ENCODE measurements at regions not wholly inside any gene's neighbourhood (a gene's known extent, or its start where the extent isn't known, plus 50 kb on each side); places are given as distances from the start of the nearest gene placed in this dataset.

- CTCF ChIA-PET, result no interaction called here
- peaks cover 9% of the 10 kb centered on the region for H3K27me3 Mint-ChIP-seq
- POLR2A ChIA-PET, result interaction anchor here (1.7 kb wide), 1 partner anchor 16 kb away, joined by 5 read pairs; no protein-coding TSS in a partner anchor
- no peaks in the 10 kb centered on the region for H3K9me3 Mint-ChIP-seq
- no peak overlapping the region for H3K4me3 Mint-ChIP-seq
- H3K4me1 Mint-ChIP-seq, result no peaks in the 10 kb centered on the region
- H3K27ac Mint-ChIP-seq, result no peak overlapping the region
- DNase-seq, result no peak
- no peaks in the 10 kb centered on the region for H3K36me3 Mint-ChIP-seq (ENCODE audit: low read depth)
Observed at GRCh38 chr5:141771562-141771961, 89.5 kb upstream of the ARAP3 start.

GRCh38 chr5:141771031-141771430 is 89.0 kb upstream of the ARAP3 start:
- Mint-ChIP-seq H3K4me1 (no peaks in the 10 kb centered on the region), H3K27ac (no peak overlapping the region), H3K4me3 (no peak overlapping the region), H3K9me3 (no peaks in the 10 kb centered on the region), H3K27me3 (peaks cover 9% of the 10 kb centered on the region), H3K36me3 (ENCODE audit: low read depth) (no peaks in the 10 kb centered on the region)
- no peak for DNase-seq
- ChIA-PET POLR2A (interaction anchor here (1.7 kb wide), 1 partner anchor 16 kb away, joined by 5 read pairs; no protein-coding TSS in a partner anchor), CTCF (no interaction called here)

- Mint-ChIP-seq H3K9me3 (no peaks in the 10 kb centered on the region), H3K36me3 (ENCODE audit: low read depth) (no peaks in the 10 kb centered on the region), H3K4me1 (no peaks in the 10 kb centered on the region), H3K4me3 (no peak overlapping the region), H3K27ac (no peak overlapping the region), H3K27me3 (peaks cover 8% of the 10 kb centered on the region)
- POLR2A ChIA-PET, result no interaction called here
- CTCF ChIA-PET, result no interaction called here
- DNase-seq, result no peak
Observed at GRCh38 chr5:141769671-141770070, 87.6 kb upstream of the ARAP3 start.

GRCh38 chr5:141767671-141768070 is 85.6 kb upstream of the ARAP3 start:
- no peak overlapping the region for H3K4me3 Mint-ChIP-seq
- DNase-seq, result no peak
- H3K4me1 Mint-ChIP-seq, result no peaks in the 10 kb centered on the region
- H3K36me3 Mint-ChIP-seq (ENCODE audit: low read depth), result no peaks in the 10 kb centered on the region
- POLR2A ChIA-PET, result no interaction called here
- H3K27me3 Mint-ChIP-seq, result peaks cover 17% of the 10 kb centered on the region
- H3K9me3 Mint-ChIP-seq, result no peaks in the 10 kb centered on the region
- no peak overlapping the region for H3K27ac Mint-ChIP-seq
- CTCF ChIA-PET, result no interaction called here

DNA sequence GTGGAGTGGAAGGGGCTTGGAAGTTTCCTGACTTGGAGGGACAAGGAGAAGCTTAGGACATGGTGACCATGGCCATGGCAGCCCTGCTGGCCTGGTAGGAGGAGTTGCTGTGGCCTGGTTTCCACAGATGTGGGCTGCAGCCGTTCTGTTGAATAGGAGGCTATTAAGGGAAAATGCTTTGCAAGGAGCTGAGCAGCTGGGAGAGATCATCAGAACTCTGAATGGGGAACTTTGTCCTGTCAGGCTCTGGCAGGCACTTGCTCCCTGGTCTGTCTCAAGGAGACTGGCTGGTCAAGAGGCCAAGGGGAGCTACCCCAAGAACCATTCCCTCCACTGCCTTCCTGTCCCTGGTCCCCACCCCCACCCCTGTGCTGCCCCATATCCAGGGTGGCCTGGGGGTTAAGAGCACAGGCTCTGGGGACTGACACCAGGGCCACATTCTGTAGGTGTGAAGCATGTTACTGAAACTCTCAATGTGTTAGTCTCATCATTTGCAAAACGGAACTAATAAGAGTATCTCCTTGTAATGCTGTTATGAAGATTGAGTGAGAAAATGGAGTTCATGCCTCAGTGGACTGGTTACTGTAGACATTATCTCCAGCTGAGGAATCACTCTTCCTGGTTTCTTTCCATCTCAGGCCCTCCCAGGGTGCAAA is 84.0 kb upstream of the ARAP3 start:
- H3K4me1 Mint-ChIP-seq, result no peaks in the 10 kb centered on the region
- H3K9me3 Mint-ChIP-seq, result no peaks in the 10 kb centered on the region
- CTCF ChIA-PET, result interaction anchor here (0.6 to 1.0 kb wide), 2 partner anchors 36 to 83 kb away, joined by 3 read pairs; no protein-coding TSS in a partner anchor
- no peak for DNase-seq
- no peak overlapping the region for H3K4me3 Mint-ChIP-seq
- no peaks in the 10 kb centered on the region for H3K36me3 Mint-ChIP-seq (ENCODE audit: low read depth)
- H3K27ac Mint-ChIP-seq, result no peak overlapping the region
- POLR2A ChIA-PET, result no interaction called here
- H3K27me3 Mint-ChIP-seq, result peaks cover 19% of the 10 kb centered on the region

GRCh38 chr5:141763541-141763940 is 81.5 kb upstream of the ARAP3 start:
- H3K36me3 Mint-ChIP-seq (ENCODE audit: low read depth), result no peaks in the 10 kb centered on the region
- H3K9me3 Mint-ChIP-seq, result no peaks in the 10 kb centered on the region
- no peak overlapping the region for H3K4me3 Mint-ChIP-seq
- DNase-seq, result no peak
- POLR2A ChIA-PET, result no interaction called here
- no peak overlapping the region for H3K27ac Mint-ChIP-seq
- no peaks in the 10 kb centered on the region for H3K4me1 Mint-ChIP-seq
- peaks cover 29% of the 10 kb centered on the region for H3K27me3 Mint-ChIP-seq
- CTCF ChIA-PET, result no interaction called here

DNA sequence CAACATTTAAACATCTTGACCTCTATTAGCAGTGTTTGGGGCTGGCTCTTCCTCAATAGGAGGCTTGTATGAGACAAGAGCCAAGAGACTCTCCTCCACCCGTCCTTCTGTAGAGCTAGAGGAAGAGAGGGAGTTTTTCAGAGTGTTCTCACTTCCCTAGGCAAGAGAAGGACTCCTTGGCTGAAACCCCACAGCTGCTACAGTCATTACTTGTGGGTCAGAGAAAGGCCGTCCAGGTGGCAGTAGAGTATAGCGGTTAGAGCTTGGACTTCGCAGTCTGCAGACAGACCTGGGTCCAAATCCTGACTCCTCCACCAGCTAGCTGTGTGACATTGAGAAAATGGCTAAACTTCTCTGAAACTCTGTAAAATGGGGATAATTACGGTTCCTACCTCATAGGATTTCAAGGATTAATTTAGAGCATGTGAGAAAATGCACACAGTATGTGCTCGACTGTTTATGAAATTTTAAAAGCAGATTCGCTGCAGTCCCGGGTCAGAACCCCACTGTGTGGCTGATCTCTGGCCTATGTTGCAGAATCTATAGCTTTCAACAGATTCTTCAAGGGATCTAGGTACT is 80.8 kb upstream of the ARAP3 start:
- H3K4me3 Mint-ChIP-seq, result no peak overlapping the region
- ChIA-PET POLR2A (no interaction called here), CTCF (interaction anchor here (1.3 kb wide), 2 partner anchors 71 to 117 kb away, joined by 3 read pairs; no protein-coding TSS in a partner anchor)
- DNase-seq, result no peak
- H3K4me1 Mint-ChIP-seq, result peaks cover 2% of the 10 kb centered on the region
- no peak overlapping the region for H3K27ac Mint-ChIP-seq
- H3K9me3 Mint-ChIP-seq, result no peaks in the 10 kb centered on the region
- peaks cover 35% of the 10 kb centered on the region for H3K27me3 Mint-ChIP-seq
- no peaks in the 10 kb centered on the region for H3K36me3 Mint-ChIP-seq (ENCODE audit: low read depth)

GRCh38 chr5:141762316-141762715 is 80.3 kb upstream of the ARAP3 start:
- Mint-ChIP-seq H3K27me3 (peaks cover 40% of the 10 kb centered on the region), H3K27ac (no peak overlapping the region), H3K4me3 (no peak overlapping the region), H3K4me1 (peaks cover 2% of the 10 kb centered on the region), H3K9me3 (no peaks in the 10 kb centered on the region), H3K36me3 (ENCODE audit: low read depth) (no peaks in the 10 kb centered on the region)
- ChIA-PET POLR2A (no interaction called here), CTCF (interaction anchor here (1.3 kb wide), 2 partner anchors 71 to 117 kb away, joined by 3 read pairs; no protein-coding TSS in a partner anchor)
- DNase-seq, result no peak

- H3K27me3 Mint-ChIP-seq, result peaks cover 46% of the 10 kb centered on the region
- POLR2A ChIA-PET, result no interaction called here
- no peaks in the 10 kb centered on the region for H3K9me3 Mint-ChIP-seq
Observed at GRCh38 chr5:141760753-141761152, 78.7 kb upstream of the ARAP3 start.

GRCh38 chr5:141760193-141760592 is 78.2 kb upstream of the ARAP3 start:
- H3K36me3 Mint-ChIP-seq (ENCODE audit: low read depth), result no peaks in the 10 kb centered on the region
- ChIA-PET POLR2A (no interaction called here), CTCF (no interaction called here)
- peaks cover 2% of the 10 kb centered on the region for H3K4me1 Mint-ChIP-seq
- peaks cover 50% of the 10 kb centered on the region for H3K27me3 Mint-ChIP-seq
- no peak overlapping the region for H3K27ac Mint-ChIP-seq
- no peak overlapping the region for H3K4me3 Mint-ChIP-seq
- no peaks in the 10 kb centered on the region for H3K9me3 Mint-ChIP-seq
- DNase-seq, result no peak

More at GRCh38 chr5:141760753-141761152, 78.7 kb upstream of the ARAP3 start:
- CTCF ChIA-PET, result interaction anchor here (0.6 to 1.7 kb wide), 3 partner anchors 58 to 200 kb away, joined by 3 to 4 read pairs (median 3); no protein-coding TSS in a partner anchor
- DNase-seq, result no peak
- Mint-ChIP-seq H3K4me1 (peaks cover 2% of the 10 kb centered on the region), H3K4me3 (no peak overlapping the region), H3K27ac (no peak overlapping the region), H3K36me3 (ENCODE audit: low read depth) (no peaks in the 10 kb centered on the region)

- no peak for DNase-seq
- no peaks in the 10 kb centered on the region for H3K36me3 Mint-ChIP-seq (ENCODE audit: low read depth)
- peaks cover 2% of the 10 kb centered on the region for H3K4me1 Mint-ChIP-seq
- peaks cover 50% of the 10 kb centered on the region for H3K27me3 Mint-ChIP-seq
- no peak overlapping the region for H3K4me3 Mint-ChIP-seq
- ChIA-PET CTCF (no interaction called here), POLR2A (no interaction called here)
- H3K27ac Mint-ChIP-seq, result no peak overlapping the region
- no peaks in the 10 kb centered on the region for H3K9me3 Mint-ChIP-seq
Observed at GRCh38 chr5:141758310-141758998, 76.4 kb upstream of the ARAP3 start.

- ChIA-PET POLR2A (no interaction called here), CTCF (interaction anchor here (0.7 kb wide), 1 partner anchor 204 kb away, joined by 3 read pairs; no protein-coding TSS in a partner anchor)
- Mint-ChIP-seq H3K4me3 (no peak overlapping the region), H3K36me3 (ENCODE audit: low read depth) (no peaks in the 10 kb centered on the region), H3K27ac (no peak overlapping the region), H3K4me1 (peaks cover 2% of the 10 kb centered on the region), H3K9me3 (no peaks in the 10 kb centered on the region), H3K27me3 (peaks cover 56% of the 10 kb centered on the region)
- no peak for DNase-seq
Observed at GRCh38 chr5:141757402-141757801, 75.4 kb upstream of the ARAP3 start.

DNA sequence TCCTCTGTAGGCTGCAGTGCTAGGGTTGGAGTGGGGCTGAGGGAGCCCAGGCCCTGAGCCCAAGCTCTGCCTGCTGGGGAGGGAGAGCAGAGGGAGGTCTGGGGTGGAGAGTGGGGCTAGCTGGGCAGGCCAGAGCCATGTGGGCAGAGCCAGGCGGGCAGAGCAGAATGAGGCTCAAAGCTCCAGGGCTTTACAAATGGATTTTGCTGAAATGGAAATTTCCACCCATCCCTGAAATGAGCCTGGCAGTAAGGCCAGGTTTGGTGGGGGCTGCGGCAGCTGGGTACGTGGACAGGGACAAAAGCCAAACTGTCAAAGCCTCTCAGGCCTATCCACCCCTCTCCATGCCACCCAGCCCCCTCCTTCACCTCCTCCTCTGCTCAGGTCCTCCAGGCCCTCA is 74.2 kb upstream of the ARAP3 start:
- Mint-ChIP-seq H3K4me1 (peaks cover 2% of the 10 kb centered on the region), H3K27ac (no peak overlapping the region), H3K36me3 (ENCODE audit: low read depth) (no peaks in the 10 kb centered on the region), H3K9me3 (no peaks in the 10 kb centered on the region), H3K27me3 (peaks cover 59% of the 10 kb centered on the region), H3K4me3 (no peak overlapping the region)
- DNase-seq, result no peak
- ChIA-PET POLR2A (no interaction called here), CTCF (interaction anchor here (2.2 kb wide), 1 partner anchor 64 kb away, joined by 6 read pairs; no protein-coding TSS in a partner anchor)

Data from activated CD4-positive, alpha-beta memory T cell treated with anti-CD3 and anti-CD28 coated beads, Interleukin-2, amount 10 ng/mL, durations not matched to agents 7 days and 5 days (primary cell).